H1 (cell line): ENCODE measurements at regions not wholly inside any gene's neighbourhood (a gene's known extent, or its start where the extent isn't known, plus 50 kb on each side); places are given as distances from the start of the nearest gene placed in this dataset.

Experiments
- CTCF ChIA-PET: fragments of 300-600 bp; sonication (Branson Sonifier 250); formaldehyde crosslinking; loops from one replicate; lab custom pipeline; 2021; ENCODE audit not compliant: partially characterized antibody; lab: Charles Lee
- POLR2A ChIA-PET: fragments of 300-600 bp; sonication (Branson Sonifier 250); formaldehyde crosslinking; loops from one replicate; lab custom pipeline; 2021; ENCODE audit warnings: inconsistent platforms; ENCODE audit not compliant: partially characterized antibody; lab: Charles Lee
- DNase-seq, 2 experiments: peaks; one replicate each; pipeline versions ENCODE4 v3.0.0 to v3.0.0-alpha.2; 2010 to 2022; ENCODE audit warnings: low spot score in 2 of 2, low read depth in 1 of 2, mixed read lengths in 1 of 2
- FAIRE-seq: peaks from 2 replicates; lab custom pipeline; 2011; peaks lifted over from hg19 to GRCh38; lab: Jason Lieb, UNC
- H2AFZ ChIP-seq: 2 replicates; pipeline ENCODE4 v1.8.1; 2012; ENCODE audit warnings: low read length, inconsistent platforms
- H2AK5ac ChIP-seq: 2 replicates; pipeline ENCODE4 v1.6.1; 2013; ENCODE audit warnings: low read depth, low read length
- H2BK120ac ChIP-seq: replicated peaks from 2 replicates; pipeline ENCODE3; 2013; ENCODE audit warnings: low read depth, low read length, inconsistent platforms
- H2BK12ac ChIP-seq: 2 replicates; pipeline ENCODE4 v1.6.1; 2013; ENCODE audit warnings: low read depth, low read length
- H2BK15ac ChIP-seq: 2 replicates; pipeline ENCODE4 v1.6.1; 2013; ENCODE audit warnings: low read length
- H2BK20ac ChIP-seq: 2 replicates; pipeline ENCODE4 v1.6.1; 2013; ENCODE audit warnings: low read length
- H2BK5ac ChIP-seq: 2 replicates; pipeline ENCODE4 v1.6.1; 2013; ENCODE audit warnings: low read depth, low read length
- H3K14ac ChIP-seq: 2 replicates; pipeline ENCODE4 v1.6.1; 2013; ENCODE audit warnings: inconsistent platforms; ENCODE audit not compliant: insufficient read length
- H3K18ac ChIP-seq: 2 replicates; pipeline ENCODE4 v1.6.1; 2013; ENCODE audit warnings: low read length; ENCODE audit errors: extremely low read depth
- H3K23ac ChIP-seq: 2 replicates; pipeline ENCODE4 v1.6.1; 2013; ENCODE audit warnings: inconsistent platforms; ENCODE audit not compliant: insufficient read length
- H3K23me2 ChIP-seq: 2 replicates; pipeline ENCODE4 v1.6.1; 2013; ENCODE audit warnings: low read depth, low read length
- H3K27ac ChIP-seq: 2 replicates; pipeline ENCODE4 v1.6.1; 2011; ENCODE audit warnings: low read depth, low read length, inconsistent platforms
- H3K27me3 ChIP-seq, 4 experiments: replicated peaks in 1 of 4; 1 replicate in 1 of 4; 2 replicates in 3 of 4; pipeline versions ENCODE4 v1.6.1 to v1.8.1; 2011 to 2013; ENCODE audit warnings: low read length in 3 of 4, mild to moderate bottlenecking in 3 of 4, inconsistent platforms in 2 of 4, mixed read lengths in 2 of 4, moderate library complexity in 1 of 4; ENCODE audit not compliant: control insufficient read depth in 3 of 4, insufficient read depth in 3 of 4; ENCODE audit errors: extremely low read depth in 1 of 4
- H3K36me3 ChIP-seq, 4 experiments: 2 replicates each; pipeline versions ENCODE4 v1.6.1 to v1.8.1; 2011 to 2013; ENCODE audit warnings: mild to moderate bottlenecking in 4 of 4, low read length in 3 of 4, moderate library complexity in 2 of 4, control low read depth in 1 of 4, inconsistent platforms in 1 of 4; ENCODE audit not compliant: insufficient read depth in 4 of 4, control insufficient read depth in 2 of 4
- H3K4ac ChIP-seq: replicated peaks from 2 replicates; pipeline ENCODE3; 2013; ENCODE audit warnings: low read length, low read depth, mixed read lengths, inconsistent platforms; ENCODE audit not compliant: insufficient read length
- H3K4me1 ChIP-seq, 4 experiments: replicated peaks in 1 of 4; 1 replicate in 1 of 4; 2 replicates in 3 of 4; pipeline versions ENCODE4 v1.6.1 to v1.8.1; 2011 to 2013; ENCODE audit warnings: low read length in 3 of 4, inconsistent platforms in 2 of 4, mixed read lengths in 1 of 4; ENCODE audit not compliant: insufficient read depth in 4 of 4, control insufficient read depth in 3 of 4
- H3K4me2 ChIP-seq, 2 experiments: 2 replicates each; pipeline versions ENCODE4 v1.6.1 to v1.8.1; 2011 to 2013; ENCODE audit warnings: low read depth in 2 of 2, low read length in 2 of 2, control low read depth in 1 of 2, inconsistent platforms in 1 of 2, mild to moderate bottlenecking in 1 of 2; ENCODE audit not compliant: insufficient read depth in 1 of 2
- H3K4me3 ChIP-seq, 4 experiments: fragments of 200-600, 300-600 bp in 1 of 4; sonication (generic), shearing (Covaris generic), sonication (Bioruptor Twin) in 1 of 4; 2 replicates each; pipeline versions ENCODE4 v1.5.1 to v1.8.1; 2011 to 2016; ENCODE audit warnings: low read length in 4 of 4, low read depth in 3 of 4, control low read depth in 2 of 4, inconsistent platforms in 2 of 4, mild to moderate bottlenecking in 2 of 4, mixed read lengths in 1 of 4, moderate library complexity in 1 of 4; ENCODE audit not compliant: insufficient read depth in 2 of 4; ENCODE audit errors: extremely low read depth in 1 of 4
- H3K56ac ChIP-seq: replicated peaks from 2 replicates; pipeline ENCODE3; 2013; ENCODE audit warnings: low read depth, mild to moderate bottlenecking, mixed read lengths, low read length, inconsistent platforms; ENCODE audit not compliant: insufficient read length
- H3K79me1 ChIP-seq: 2 replicates; pipeline ENCODE4 v1.6.1; 2013; ENCODE audit warnings: low read depth, low read length, control low read depth
- H3K79me2 ChIP-seq, 2 experiments: 2 replicates each; pipeline versions ENCODE4 v1.6.1 to v1.8.1; 2012 to 2013; ENCODE audit warnings: low read length in 2 of 2, mild to moderate bottlenecking in 2 of 2, inconsistent platforms in 1 of 2; ENCODE audit not compliant: insufficient read depth in 2 of 2, control insufficient read depth in 1 of 2
- H3K9ac ChIP-seq, 4 experiments: replicated peaks in 1 of 4; 1 replicate in 1 of 4; 2 replicates in 3 of 4; pipeline versions ENCODE4 v1.6.1 to v1.8.1; 2011 to 2013; ENCODE audit warnings: low read depth in 3 of 4, low read length in 3 of 4, control low read depth in 2 of 4, mild to moderate bottlenecking in 2 of 4, moderate library complexity in 2 of 4, inconsistent platforms in 1 of 4; ENCODE audit errors: extremely low read depth in 1 of 4
- H3K9me3 ChIP-seq, 2 experiments: 2 replicates each; pipeline versions ENCODE4 v1.6.1 to v1.8.1; 2012 to 2013; ENCODE audit warnings: mild to moderate bottlenecking in 2 of 2, moderate library complexity in 2 of 2, control low read depth in 1 of 2, inconsistent platforms in 1 of 2, low read depth in 1 of 2, low read length in 1 of 2, mixed read lengths in 1 of 2; ENCODE audit not compliant: insufficient read depth in 2 of 2
- H4K20me1 ChIP-seq, 2 experiments: replicated peaks in 1 of 2; 2 replicates each; pipeline versions ENCODE3 to v1.8.1; 2011 to 2013; ENCODE audit warnings: inconsistent platforms in 2 of 2, low read length in 2 of 2, mild to moderate bottlenecking in 1 of 2; ENCODE audit not compliant: insufficient read depth in 2 of 2, control insufficient read depth in 1 of 2
- H4K5ac ChIP-seq: 2 replicates; pipeline ENCODE4 v1.6.1; 2013; ENCODE audit warnings: low read length, low read depth, mixed read lengths, inconsistent platforms; ENCODE audit not compliant: insufficient read length
- H4K8ac ChIP-seq: 2 replicates; pipeline ENCODE4 v1.8.0; 2013; ENCODE audit warnings: mild to moderate bottlenecking, moderate library complexity, low read length, inconsistent platforms; ENCODE audit not compliant: insufficient read depth; ENCODE audit errors: extremely low read depth
- H4K91ac ChIP-seq: replicated peaks from 2 replicates; pipeline ENCODE3; 2013; ENCODE audit warnings: low read length, mixed read lengths, inconsistent platforms; ENCODE audit not compliant: insufficient read length
- CBX5 ChIP-seq: fragments of 300-800, 300-1000 bp; sonication (generic); IDR thresholded peaks from 2 replicates; pipeline ENCODE4 v1.7.1; 2016; ENCODE audit warnings: antibody characterized with exemption, low read length, low read depth
- CHD1 ChIP-seq: IDR thresholded peaks from 2 replicates; pipeline ENCODE4 v1.6.1; 2012; ENCODE audit warnings: low read depth, low read length, improper control_type of control experiment
- GABPA ChIP-seq: IDR thresholded peaks from 2 replicates; pipeline ENCODE4 v1.6.1; 2011; ENCODE audit warnings: mild to moderate bottlenecking, low read length, moderate library complexity, borderline replicate concordance; ENCODE audit not compliant: insufficient read depth
- JUN ChIP-seq: IDR thresholded peaks from 2 replicates; pipeline ENCODE4 v1.6.1; 2011; ENCODE audit warnings: low read depth, mild to moderate bottlenecking, improper control_type of control experiment, low read length
- KDM1A ChIP-seq: fragments of 200-600, 300-600 bp; sonication (generic); IDR thresholded peaks from 2 replicates; pipeline ENCODE4 v1.7.1; 2016; ENCODE audit warnings: mild to moderate bottlenecking, low read length, borderline replicate concordance
- PHF8 ChIP-seq: fragments of 200-600 bp; sonication (generic); conservative IDR thresholded peaks from 2 replicates; pipeline ENCODE4 v1.7.1; 2012; ENCODE audit warnings: low read depth, mild to moderate bottlenecking, inconsistent platforms, low read length, moderate library complexity
- RAD21 ChIP-seq, 2 experiments: IDR thresholded peaks in 1 of 2; conservative IDR thresholded peaks in 1 of 2; 2 replicates each; pipeline ENCODE4 v1.6.1; 2011; ENCODE audit warnings: low read depth in 2 of 2, low read length in 2 of 2, improper control_type of control experiment in 1 of 2, inconsistent platforms in 1 of 2, mild to moderate bottlenecking in 1 of 2, moderate library complexity in 1 of 2
- SAP30 ChIP-seq: fragments of 300-600 bp; sonication (generic); IDR thresholded peaks from 2 replicates; pipeline ENCODE4 v1.7.1; 2012; ENCODE audit warnings: low read length, moderate library complexity, mild to moderate bottlenecking, inconsistent platforms; ENCODE audit not compliant: insufficient read depth, insufficient replicate concordance
- SP2 ChIP-seq: IDR thresholded peaks from 2 replicates; pipeline ENCODE4 v1.6.1; 2012; ENCODE audit warnings: mild to moderate bottlenecking, low read length, inconsistent platforms
- WGBS, 2 experiments: shearing (Covaris generic) in 1 of 2; methylation state at CpG; one replicate each; pipeline versions ENCODE4 v1.1.6 to v1.1.7; 2013 to 2015; ENCODE audit warnings: low lambda C conversion rate in 2 of 2, mixed read lengths in 2 of 2, inconsistent platforms in 1 of 2, low coverage in 1 of 2, missing lambda C conversion rate in 1 of 2; ENCODE audit not compliant: insufficient replicate concordance in 2 of 2, insufficient coverage in 1 of 2, insufficient read length in 1 of 2; ENCODE audit errors: extremely low coverage in 1 of 2, missing lambda C conversion rate in 1 of 2; 5-methylcytosine and 5-hydroxymethylcytosine counted together

- Histone ChIP-seq H2BK15ac (no peak overlapping the region), H3K4me1 (peaks cover 0 to 3% (median 0%) of the 10 kb centered on the region in 4 experiments; a peak in 3 of 7 replicates)
- WGBS, 2 experiments = 96% methylated on average over 2 of the region's 2 CpGs; no CpG with 5 or more reads in 1 of the 2 experiments
Measured at GRCh38 chr1:38253314-38253713, 206.7 kb upstream of the POU3F1 start.

More at GRCh38 chr1:38253314-38253713, 206.7 kb upstream of the POU3F1 start:
- FAIRE-seq = no peak
- Histone ChIP-seq H4K8ac (no peak overlapping the region), H3K79me1 (no peaks in the 10 kb centered on the region), H3K27ac (no peak overlapping the region), H3K9ac (no peak overlapping the region), H3K23ac (no peak overlapping the region), H3K9me3 (no peaks in the 10 kb centered on the region), H3K56ac (no peak overlapping the region), H3K79me2 (no peaks in the 10 kb centered on the region), H2BK20ac (no peak overlapping the region), H3K27me3 (peaks cover 0 to 2% (median 0%) of the 10 kb centered on the region in 4 experiments; a peak in 1 of 7 replicates), H4K91ac (no peak overlapping the region), H2BK12ac (no peak overlapping the region), H3K23me2 (no peaks in the 10 kb centered on the region; the same call in 1 of the 2 replicates), H3K14ac (no peak overlapping the region), H3K4me3 (no peak overlapping the region), H2AFZ (no peak overlapping the region), H3K4me2 (no peak overlapping the region), H4K20me1 (no peaks in the 10 kb centered on the region), H2BK5ac (no peak overlapping the region), H2BK120ac (no peak overlapping the region), H4K5ac (no peak overlapping the region), H3K4ac (no peak overlapping the region), H2AK5ac (no peak overlapping the region), H3K36me3 (no peaks in the 10 kb centered on the region), H3K18ac (no peak overlapping the region)
- POLR2A ChIA-PET = no interaction called here
- no peak for DNase-seq
- no peak for TF ChIP-seq GABPA
- TF ChIP-seq SAP30 = no peak
- TF ChIP-seq CBX5 = no peak
- TF ChIP-seq JUN = no peak
- TF ChIP-seq KDM1A = no peak
- no peak for TF ChIP-seq SP2
- TF ChIP-seq PHF8 = no peak
- no peak for TF ChIP-seq RAD21 (IDR thresholded peaks at IDR 0.05 in 1 of 2, conservative IDR thresholded peaks at IDR 0.05 in 1 of 2; ENCODE audit: low read depth in 2 of 2, low read length in 2 of 2)
- TF ChIP-seq CHD1 = no peak
- CTCF ChIA-PET = interaction anchor here (0.7 kb wide), 1 partner anchor 10 kb away, joined by 3 read pairs; no protein-coding TSS in a partner anchor
